Smooth muscle cell (in vitro differentiated cells): ENCODE measurements at regions not wholly inside any gene's neighbourhood (a gene's known extent, or its start where the extent isn't known, plus 50 kb on each side); places are given as distances from the start of the nearest gene placed in this dataset.
"Not testable (repeated sequence)": the region's sequence is repeated elsewhere in the genome, so short reads cannot be mapped to it uniquely, and the experiment has no call there.

Experiments
- DNase-seq: peaks from one replicate; lab custom pipeline; 2025; ENCODE audit not compliant: unreplicated experiment; lab: John Stamatoyannopoulos, UW
- H2AFZ ChIP-seq: fragments of 200-600 bp; sonication (generic); 2 replicates; pipeline ENCODE4 v1.6.0; 2016; ENCODE audit warnings: antibody characterized with exemption, low read depth, mild to moderate bottlenecking
- H3F3A ChIP-seq: fragments of 200-600 bp; sonication (generic); 2 replicates; pipeline ENCODE4 v1.6.0; 2017; ENCODE audit warnings: antibody characterized with exemption, low read depth
- H3K27ac ChIP-seq: fragments of 200-600 bp; sonication (generic); 2 replicates; pipeline ENCODE4 v1.5.1; 2016; ENCODE audit warnings: low read depth, mild to moderate bottlenecking
- H3K27me3 ChIP-seq: fragments of 200-600 bp; sonication (generic); 2 replicates; pipeline ENCODE4 v1.6.1; 2016; ENCODE audit warnings: low read depth, mild to moderate bottlenecking
- H3K36me3 ChIP-seq: fragments of 200-600 bp; sonication (generic); 2 replicates; pipeline ENCODE4 v1.5.1; 2016; ENCODE audit warnings: low read depth
- H3K4me1 ChIP-seq: fragments of 200-600 bp; sonication (generic); 2 replicates; pipeline ENCODE4 v1.5.1; 2016; ENCODE audit warnings: low read depth
- H3K4me2 ChIP-seq: fragments of 200-600 bp; sonication (generic); 2 replicates; pipeline ENCODE4 v1.6.0; 2016; ENCODE audit warnings: mild to moderate bottlenecking
- H3K4me3 ChIP-seq: fragments of 200-600 bp; sonication (generic); 2 replicates; pipeline ENCODE4 v1.5.1; 2016; ENCODE audit warnings: mild to moderate bottlenecking
- H3K79me2 ChIP-seq: fragments of 200-600 bp; sonication (generic); 2 replicates; pipeline ENCODE4 v1.6.0; 2016; ENCODE audit warnings: low read depth, mild to moderate bottlenecking
- H3K9ac ChIP-seq: fragments of 200-600 bp; sonication (generic); 2 replicates; pipeline ENCODE4 v1.6.0; 2016; ENCODE audit warnings: low read depth
- H3K9me3 ChIP-seq: fragments of 200-600 bp; sonication (generic); replicated peaks from 2 replicates; pipeline ENCODE4 v1.5.1; 2016; ENCODE audit warnings: low read depth
- H4K20me1 ChIP-seq: fragments of 200-600 bp; sonication (generic); 2 replicates; pipeline ENCODE4 v1.6.0; 2016; ENCODE audit warnings: low read depth
- WGBS: methylation state at CpG from one replicate; pipeline ENCODE4 v1.1.7; 2016; ENCODE audit warnings: low lambda C conversion rate; 5-methylcytosine and 5-hydroxymethylcytosine counted together
- TF ChIP-seq, protein P1 (sequence below): fragments of 200-600 bp; sonication (generic); IDR thresholded peaks from 2 replicates; pipeline ENCODE4 v1.5.1; 2017; ENCODE audit warnings: borderline replicate concordance, mild to moderate bottlenecking, antibody characterized with exemption; ENCODE audit not compliant: insufficient read depth, poor library complexity, severe bottlenecking

- Histone ChIP-seq H3K4me3 (no peak overlapping the region), H3K9me3 (no peaks in the 10 kb centered on the region), H2AFZ (no peak overlapping the region), H3K4me1 (no peaks in the 10 kb centered on the region), H3K79me2 (no peaks in the 10 kb centered on the region), H3K9ac (no peak overlapping the region), H3K36me3 (no peaks in the 10 kb centered on the region), H3K27me3 (no peaks in the 10 kb centered on the region), H4K20me1 (no peaks in the 10 kb centered on the region), H3K27ac (no peak overlapping the region), H3F3A (no peaks in the 10 kb centered on the region), H3K4me2 (no peak overlapping the region)
- no peak for DNase-seq
- TF ChIP-seq, protein P1, sequence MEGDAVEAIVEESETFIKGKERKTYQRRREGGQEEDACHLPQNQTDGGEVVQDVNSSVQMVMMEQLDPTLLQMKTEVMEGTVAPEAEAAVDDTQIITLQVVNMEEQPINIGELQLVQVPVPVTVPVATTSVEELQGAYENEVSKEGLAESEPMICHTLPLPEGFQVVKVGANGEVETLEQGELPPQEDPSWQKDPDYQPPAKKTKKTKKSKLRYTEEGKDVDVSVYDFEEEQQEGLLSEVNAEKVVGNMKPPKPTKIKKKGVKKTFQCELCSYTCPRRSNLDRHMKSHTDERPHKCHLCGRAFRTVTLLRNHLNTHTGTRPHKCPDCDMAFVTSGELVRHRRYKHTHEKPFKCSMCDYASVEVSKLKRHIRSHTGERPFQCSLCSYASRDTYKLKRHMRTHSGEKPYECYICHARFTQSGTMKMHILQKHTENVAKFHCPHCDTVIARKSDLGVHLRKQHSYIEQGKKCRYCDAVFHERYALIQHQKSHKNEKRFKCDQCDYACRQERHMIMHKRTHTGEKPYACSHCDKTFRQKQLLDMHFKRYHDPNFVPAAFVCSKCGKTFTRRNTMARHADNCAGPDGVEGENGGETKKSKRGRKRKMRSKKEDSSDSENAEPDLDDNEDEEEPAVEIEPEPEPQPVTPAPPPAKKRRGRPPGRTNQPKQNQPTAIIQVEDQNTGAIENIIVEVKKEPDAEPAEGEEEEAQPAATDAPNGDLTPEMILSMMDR = no peak
Observed at GRCh38 chr12:83265808-83266207, 579.1 kb downstream of the TMTC2 start.

DNA sequence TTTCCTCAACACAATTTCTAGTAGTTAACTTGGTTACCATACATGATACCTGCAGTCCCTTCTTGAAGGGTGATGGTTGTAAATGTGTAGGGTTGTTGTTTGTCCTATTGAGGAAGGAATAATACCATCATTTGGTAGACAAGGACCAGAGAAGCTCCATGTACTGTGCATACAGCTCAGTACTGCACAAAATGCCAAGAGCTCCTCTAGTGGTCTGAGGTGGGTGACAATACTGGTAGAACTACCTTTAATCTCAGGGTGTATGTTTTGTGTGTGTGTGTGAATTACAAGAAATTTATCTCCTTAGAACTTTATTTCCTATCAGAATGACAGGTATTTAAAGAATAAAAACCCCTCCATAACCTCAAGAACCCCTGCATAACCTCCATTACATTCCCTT is 575.3 kb downstream of the TMTC2 start:
- Histone ChIP-seq H3K79me2 (no peaks in the 10 kb centered on the region), H3K9me3 (no peaks in the 10 kb centered on the region), H3K4me2 (no peak overlapping the region), H3K9ac (no peak overlapping the region), H3K27ac (no peak overlapping the region), H3K4me3 (no peak overlapping the region), H3F3A (no peaks in the 10 kb centered on the region), H3K27me3 (no peaks in the 10 kb centered on the region), H3K36me3 (no peaks in the 10 kb centered on the region), H2AFZ (no peak overlapping the region), H3K4me1 (peaks cover 6% of the 10 kb centered on the region), H4K20me1 (no peaks in the 10 kb centered on the region)
- DNase-seq = no peak
- TF ChIP-seq, protein P1 = no peak

DNA sequence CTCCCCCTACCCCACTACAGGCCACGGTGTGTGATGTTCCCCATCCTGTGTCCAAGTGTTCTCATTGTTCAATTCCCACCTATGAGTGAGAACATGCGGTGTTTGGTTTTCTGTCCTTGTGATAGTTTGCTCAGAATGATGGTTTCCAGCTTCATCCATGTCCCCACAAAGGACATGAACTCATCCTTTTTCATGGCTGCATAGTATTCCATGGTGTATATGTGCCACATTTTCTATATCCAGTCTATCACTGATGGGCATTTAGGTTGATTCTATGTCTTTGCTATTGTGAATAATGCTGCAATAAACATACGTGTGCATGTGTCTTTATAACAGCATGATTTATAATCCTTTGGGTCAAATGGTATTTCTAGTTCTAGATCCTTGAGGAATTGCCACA is 573.4 kb downstream of the TMTC2 start:
- H3K9ac ChIP-seq, H3K4me1 ChIP-seq, DNase-seq, H3K79me2 ChIP-seq, H3K27me3 ChIP-seq, H3K9me3 ChIP-seq, H2AFZ ChIP-seq, H3F3A ChIP-seq, H3K4me2 ChIP-seq, H3K36me3 ChIP-seq, H4K20me1 ChIP-seq, H3K4me3 ChIP-seq, H3K27ac ChIP-seq: not testable (repeated sequence)
- 97% methylated on average over 3 of the region's 3 CpGs for WGBS

DNA sequence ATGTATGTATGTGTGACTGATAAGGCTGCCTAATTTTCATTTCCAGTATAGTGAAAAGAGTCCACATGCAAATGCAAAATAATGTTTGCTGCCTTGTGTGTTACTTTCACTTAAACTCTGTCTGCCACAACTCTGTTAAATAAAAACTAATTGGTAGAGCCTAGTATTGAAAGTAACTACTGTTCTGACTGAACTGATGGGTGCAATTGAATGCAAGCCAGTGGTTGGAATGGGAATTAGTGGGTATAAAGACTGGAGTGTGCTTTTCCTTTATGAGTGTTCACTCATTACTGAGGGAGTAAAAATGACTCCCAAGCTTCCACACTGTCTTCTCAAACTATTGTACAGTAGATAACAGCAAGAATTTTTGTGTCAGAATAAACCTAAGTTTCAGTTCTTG is 571.0 kb downstream of the TMTC2 start:
- H3K4me3 ChIP-seq = no peak overlapping the region
- H3K9me3 ChIP-seq = no peaks in the 10 kb centered on the region
- TF ChIP-seq, protein P1 = no peak
- H4K20me1 ChIP-seq = no peaks in the 10 kb centered on the region
- H3F3A ChIP-seq = no peaks in the 10 kb centered on the region
- peak overlapping the region; percentile 42 for H2AFZ ChIP-seq
- no peak overlapping the region for H3K27ac ChIP-seq
- no peak for DNase-seq
- no peaks in the 10 kb centered on the region for H3K36me3 ChIP-seq
- no peaks in the 10 kb centered on the region for H3K79me2 ChIP-seq
- H3K4me2 ChIP-seq = no peak overlapping the region
- no peak overlapping the region for H3K9ac ChIP-seq
- no peaks in the 10 kb centered on the region for H3K27me3 ChIP-seq
- H3K4me1 ChIP-seq = peaks cover 6% of the 10 kb centered on the region
